NOMO-1 treated with DMSO at 0.1 percent for 48 hours (cell line): ENCODE measurements at regions not wholly inside any gene's neighbourhood (a gene's known extent, or its start where the extent isn't known, plus 50 kb on each side); places are given as distances from the start of the nearest gene placed in this dataset.
"Not testable (repeated sequence)": the region's sequence is repeated elsewhere in the genome, so short reads cannot be mapped to it uniquely, and the experiment has no call there.

Source experiments
- DNase-seq: peaks from one replicate; lab custom pipeline; 2025; ENCODE audit not compliant: unreplicated experiment; lab: John Stamatoyannopoulos, UW

DNA sequence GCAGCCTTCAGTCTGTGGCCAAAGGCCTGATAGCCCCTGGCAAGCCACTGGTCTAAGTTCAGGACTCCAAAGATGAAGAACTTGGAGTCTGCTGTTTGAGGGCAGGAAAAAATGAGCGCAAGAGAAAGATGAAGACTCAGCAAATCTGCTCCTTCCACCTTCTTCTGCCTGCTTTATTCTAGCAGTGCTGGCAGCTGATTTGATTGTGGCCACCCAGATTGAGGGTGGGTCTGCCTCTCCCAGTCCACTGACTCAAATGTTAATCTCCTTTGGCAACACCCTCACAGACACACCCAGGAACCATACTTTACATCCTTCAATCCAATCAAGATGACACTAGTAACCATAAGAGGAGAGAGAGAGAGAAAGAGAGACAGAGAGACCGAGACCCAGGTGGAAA lies 127.6 kb downstream of the UTP18 start:
- no peak for DNase-seq

DNA sequence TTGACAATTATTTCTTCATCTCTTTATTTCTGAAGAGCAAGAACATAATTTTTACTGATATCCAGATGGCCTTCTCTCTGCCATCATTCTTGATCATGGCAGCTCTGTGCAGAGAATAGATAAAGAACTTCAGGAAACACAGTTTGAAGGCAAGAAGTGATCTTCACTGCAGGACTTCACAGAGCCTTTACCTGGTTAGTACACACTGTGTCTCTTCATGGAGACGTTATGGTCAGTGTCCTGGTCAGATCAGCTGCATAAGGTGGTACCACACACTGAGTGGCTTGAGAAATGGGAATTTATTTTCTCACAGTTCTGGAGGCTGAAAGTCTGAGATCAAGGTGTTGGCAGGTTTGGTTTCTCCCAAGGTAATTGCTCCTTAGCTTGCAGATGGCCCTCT lies 129.5 kb downstream of the UTP18 start:
- DNase-seq = no peak

DNA sequence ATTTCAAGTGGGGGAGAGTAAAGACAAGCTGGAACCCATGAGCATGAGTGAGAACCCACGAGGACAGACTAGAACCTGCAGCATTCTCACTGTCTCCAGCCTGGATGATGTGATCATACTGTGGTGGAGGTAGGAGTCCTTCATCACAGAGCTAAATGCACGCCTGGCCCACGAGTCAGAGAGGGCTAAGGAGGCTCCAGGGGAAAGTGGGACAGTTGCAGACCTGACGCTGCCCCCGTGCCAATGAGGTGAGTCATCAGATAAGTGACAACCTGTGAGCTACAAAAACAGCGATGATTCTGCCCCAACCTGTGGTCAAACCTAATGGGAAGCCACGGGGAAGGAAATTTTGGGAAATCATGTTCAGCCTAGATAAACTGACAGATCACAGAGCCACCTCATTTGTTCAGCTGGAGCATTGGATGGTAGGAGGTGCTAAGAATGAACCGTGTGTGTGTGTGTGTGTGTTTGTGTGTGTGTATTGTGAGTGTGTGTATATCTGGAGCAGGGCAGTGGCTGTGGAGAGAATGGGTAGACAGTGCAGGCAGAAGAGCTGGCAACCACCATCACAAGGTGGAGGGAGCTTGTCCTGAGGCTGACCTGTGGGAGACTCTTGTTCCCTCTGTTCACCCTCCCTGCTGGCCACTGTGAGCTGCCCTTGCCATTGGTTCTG lies 131.8 kb downstream of the UTP18 start:
- DNase-seq = no peak

DNA sequence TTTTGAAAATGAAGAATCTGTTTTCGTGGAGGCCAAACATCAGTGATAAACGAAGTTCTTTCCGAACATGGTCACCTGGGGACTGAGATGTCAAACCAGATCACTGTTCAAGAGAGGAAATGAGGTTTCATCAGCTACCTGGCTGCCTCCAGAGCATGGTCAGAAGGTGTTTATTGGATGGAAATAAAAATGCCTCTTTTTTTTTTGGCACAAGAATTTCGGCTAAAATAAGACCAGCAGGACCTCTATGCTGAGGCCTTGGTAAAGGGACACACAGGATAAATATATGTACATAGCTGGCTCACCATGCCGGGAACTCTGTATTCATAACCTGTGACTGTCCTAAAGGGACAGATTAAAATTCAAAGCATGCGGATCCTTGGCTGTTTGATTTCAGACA lies 135.3 kb downstream of the UTP18 start:
- no peak for DNase-seq

DNA sequence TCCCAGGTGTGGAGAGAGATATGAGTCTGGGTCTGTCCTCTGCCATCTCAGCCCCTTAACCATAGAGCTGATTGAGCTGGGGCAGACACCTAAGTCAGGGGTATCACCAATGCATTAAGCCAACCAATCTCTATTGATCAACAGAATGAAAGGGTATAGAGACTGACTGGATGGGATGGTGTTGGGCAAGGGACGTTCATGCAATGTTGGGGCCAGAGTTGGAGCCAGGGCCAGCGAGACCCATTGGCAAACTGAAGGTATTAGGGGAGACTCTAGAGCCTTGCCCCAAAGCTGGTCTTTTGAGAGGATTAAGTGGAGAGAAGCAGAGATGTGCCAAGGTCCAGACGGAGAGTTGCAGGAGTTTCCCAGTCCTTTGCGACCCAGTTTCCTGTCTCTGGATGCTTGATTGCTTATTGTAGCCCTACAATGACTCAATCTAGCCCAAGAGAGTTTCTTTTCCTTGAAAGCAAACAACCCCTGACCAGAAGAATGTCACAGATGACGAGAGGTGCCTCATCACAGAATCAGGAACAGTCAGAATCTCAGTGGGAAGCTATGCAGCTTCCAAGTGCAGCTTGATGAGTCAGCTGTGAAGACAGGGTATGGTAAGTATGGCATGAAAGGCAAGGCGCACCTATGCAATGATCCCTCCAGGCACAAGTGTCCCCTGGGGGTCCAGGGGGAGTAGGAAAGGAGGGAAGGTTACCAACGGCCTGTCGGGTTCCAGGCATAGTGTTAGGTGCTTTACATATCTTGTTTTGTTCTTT lies 137.2 kb downstream of the UTP18 start:
- no peak for DNase-seq

DNA sequence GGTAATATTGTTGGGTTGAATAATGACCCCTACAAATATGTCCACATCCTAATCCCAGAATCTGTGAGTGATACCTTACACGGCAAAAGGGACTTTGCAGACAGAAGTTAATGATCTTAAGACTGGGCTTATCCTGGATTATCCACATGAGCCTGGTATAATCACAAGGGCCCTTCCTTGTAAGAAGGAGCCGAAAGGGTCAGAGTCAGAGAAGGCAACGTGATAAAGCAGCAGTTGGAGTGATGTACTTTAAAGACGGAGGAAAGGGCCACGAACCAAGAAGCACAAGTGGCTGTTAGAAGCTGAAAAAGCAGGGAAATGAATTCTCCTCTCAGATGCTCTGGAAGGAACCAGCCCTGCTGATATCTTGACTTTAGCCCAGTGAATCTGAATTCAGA lies 137.8 kb downstream of the UTP18 start:
- no peak for DNase-seq

DNA sequence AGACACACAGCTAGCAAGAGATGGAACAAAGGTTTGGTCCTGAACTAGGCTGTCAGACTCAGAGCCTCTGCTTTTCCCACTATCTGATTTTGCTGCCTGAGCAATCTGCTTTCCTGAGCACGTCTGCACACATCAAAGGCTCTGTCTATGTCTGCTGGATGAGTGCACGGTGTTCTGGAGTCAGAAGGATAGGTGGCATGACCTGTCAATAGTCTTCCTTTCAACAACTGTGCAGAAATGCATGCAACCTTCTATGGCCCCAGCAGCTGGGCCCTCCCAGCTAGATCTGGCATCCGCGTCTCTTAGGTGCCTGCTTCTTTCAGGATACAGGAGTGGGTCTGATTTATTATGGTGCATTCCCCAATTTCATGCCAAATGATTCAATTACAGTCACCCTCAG lies 138.3 kb downstream of the UTP18 start:
- DNase-seq = no peak

DNA sequence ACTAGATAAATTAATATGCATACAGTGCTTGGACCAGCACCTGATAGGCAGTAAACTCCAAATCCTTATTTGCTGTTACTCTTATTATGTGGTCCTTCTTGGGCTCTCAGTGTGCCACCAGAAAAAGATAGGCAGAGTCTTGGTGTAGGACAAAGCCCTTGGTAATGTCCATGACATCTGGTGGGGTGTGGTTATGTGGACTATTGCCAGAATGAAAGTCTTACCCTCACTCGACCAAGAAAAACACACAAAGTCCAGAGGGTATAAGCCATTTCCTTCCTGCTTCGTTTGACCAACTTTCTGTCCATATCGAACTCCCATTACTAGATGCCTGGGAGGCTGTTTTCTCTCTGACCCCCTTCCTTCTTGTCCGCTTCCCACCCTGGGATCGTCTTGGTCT lies 140.9 kb downstream of the UTP18 start:
- DNase-seq = no peak

DNA sequence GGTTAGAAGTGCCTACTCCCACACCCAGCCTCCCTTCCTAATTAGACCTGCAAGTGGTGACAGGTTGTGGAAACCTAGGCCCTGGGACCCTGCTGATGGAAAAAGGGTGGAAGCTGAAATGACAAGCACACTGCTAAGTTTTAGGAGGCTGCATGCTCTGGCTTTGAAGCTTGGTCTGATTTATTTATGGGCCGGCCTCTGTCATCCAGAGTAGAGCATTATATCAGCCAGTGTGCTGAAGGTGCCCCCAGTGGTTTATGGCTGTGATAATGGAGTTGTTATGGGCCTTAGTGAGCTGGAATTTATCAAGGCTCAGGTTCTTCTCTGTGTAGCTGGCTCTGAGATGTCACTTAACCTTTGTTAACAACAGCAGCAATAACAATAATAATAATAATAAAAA lies 142.6 kb downstream of the UTP18 start:
- DNase-seq = no peak

DNA sequence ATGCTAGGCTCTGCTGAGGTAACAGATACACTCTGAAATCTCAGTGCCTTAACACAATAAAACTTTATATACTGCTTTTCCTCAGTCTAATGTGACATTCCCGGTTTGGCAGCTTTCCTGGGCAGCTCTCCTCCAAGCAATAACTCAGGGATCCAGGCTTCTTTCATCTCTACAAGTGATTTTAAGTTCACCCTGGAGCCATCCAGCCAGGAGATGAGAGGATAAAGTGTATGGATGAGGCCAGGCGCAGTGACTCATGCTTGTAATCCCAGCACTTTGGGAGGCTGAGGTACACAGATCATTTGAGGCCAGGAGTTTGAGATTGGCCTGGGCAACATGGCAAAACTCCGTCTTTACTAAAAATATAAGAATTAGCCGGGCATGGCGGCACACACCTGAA lies 147.2 kb downstream of the UTP18 start:
- no peak for DNase-seq

DNA sequence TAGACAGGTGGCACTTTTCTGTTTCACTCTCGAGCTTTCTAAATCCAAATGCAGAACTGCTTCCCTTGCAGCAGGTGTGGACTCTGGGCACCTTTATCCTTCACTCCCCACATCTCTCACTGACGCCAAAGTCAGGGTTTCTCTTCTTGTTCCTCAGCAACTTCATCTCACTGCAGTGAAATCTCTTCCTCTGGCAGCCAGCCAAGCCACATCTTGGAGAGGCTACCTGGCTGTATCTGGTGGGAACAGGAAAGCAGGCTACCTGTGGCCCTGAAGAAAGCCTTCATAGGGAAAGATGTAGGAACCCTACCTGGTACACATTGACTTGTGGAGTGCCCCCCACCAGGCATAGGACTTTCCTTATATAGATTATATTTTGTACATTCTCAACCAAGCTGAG lies 159.1 kb downstream of the UTP18 start:
- no peak for DNase-seq

DNA sequence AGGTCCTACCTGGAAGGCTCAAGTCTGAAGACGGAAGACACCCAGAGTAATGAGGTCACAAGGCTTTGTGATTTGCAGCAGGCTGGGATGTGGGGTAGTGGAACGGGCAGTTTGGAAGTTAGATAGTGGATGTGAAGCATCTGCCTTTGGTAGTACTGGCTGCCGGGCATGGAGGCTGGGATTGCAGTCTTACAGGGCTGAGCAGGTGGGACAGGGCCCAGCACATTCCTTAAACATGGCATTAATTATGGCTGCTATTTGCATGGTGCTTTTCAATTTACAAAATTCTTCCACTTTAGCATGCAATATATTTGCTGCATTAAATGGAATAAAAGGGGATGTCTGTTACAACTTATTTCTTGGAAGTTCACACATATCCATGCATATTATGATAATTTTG lies 161.2 kb downstream of the UTP18 start:
- DNase-seq = no peak

DNA sequence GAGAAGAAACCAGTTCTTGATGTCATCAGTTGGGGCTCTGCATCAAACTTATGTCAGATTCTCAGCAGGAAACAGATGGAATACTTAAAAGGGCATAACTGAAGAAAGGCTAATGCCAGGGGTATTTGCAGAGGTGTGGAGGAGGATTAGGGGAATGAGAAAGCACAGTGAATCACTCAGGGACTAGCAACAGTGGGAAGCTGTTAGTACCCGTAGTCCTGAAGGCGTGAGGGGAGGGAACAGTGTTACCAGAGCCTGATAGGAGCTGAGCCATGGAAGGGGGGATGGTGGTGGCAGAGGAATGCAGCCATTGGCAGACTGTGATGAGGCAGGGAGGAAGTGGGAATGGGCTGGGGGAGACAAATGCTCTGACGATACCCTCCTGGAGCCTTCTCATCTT lies 162.3 kb downstream of the UTP18 start:
- no peak for DNase-seq

DNA sequence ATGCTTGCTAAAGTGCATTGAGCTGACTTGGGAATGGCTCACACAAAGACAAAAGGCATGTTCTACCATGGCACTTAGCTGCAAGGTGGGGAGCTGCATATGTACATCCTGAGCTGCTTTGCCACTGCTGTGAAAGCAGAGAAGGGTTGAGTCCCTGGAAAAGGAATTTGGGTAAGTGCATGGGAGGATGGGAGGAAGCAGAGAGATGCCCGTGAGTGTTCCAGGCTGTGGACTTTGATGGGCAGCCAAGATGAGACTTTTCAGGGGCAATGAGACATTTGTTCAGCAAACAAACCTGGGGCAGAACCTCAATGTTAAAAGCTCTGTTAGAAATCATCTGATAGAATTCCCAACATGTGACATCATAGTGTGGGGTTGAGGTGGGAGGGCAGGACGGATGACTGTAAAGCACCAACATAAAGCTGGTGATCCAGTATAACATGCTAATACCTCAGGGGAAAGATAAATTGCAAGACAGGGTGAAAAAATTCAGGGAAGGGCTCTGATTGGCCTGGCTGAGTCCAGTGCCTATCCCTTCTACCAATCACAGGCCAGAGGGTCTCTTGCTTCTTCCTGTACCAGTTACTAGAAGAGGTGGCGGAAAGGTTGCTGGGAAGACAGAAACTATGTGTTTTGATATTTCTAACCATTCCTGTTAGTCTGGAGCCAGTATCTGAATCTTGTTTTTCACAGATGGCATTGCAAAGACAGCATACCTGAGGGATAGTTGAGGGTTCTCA lies 163.2 kb downstream of the UTP18 start:
- no peak for DNase-seq

DNA sequence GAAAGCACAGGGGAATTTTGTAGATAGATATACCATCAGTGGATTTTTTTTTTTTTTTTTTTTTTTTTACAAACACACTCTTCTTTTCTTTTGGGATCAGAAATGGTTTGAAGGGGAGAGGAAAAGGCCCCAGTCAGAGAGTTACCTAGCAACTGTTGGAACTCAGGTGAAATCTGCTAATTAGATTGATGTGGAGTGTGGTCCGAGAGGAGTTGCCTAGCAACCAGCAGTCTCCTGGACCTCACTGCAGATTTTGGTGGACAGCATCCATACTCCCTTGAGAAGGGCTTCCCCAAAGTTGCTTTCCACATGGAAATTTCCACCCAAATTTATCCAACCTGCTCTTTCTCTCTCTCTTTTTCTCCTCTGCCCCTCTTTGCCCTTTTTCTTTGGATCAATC lies 165.4 kb downstream of the UTP18 start:
- no peak for DNase-seq

DNA sequence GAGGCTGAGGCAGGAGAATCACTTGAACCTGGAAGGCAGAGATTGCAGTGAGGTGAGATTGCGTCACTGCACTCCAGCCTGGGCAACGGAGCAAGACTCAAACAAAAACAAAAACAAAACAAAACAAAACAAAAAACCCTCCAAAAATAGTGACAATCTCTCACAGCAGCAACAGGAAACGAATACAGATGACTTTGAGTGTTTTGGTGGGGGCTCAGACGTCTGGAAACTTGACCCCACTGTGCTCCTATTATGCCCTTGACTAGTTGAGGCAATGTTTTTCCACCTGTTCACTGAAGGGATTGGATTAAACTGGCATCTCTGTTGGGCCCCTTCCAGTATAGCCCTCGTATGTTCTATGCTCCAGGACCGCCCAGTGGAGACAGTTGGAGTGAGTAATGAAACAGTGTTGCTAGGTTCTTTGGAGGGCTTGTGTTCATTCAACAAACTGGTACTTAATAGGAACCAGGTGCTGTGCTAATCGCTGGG lies 167.0 kb downstream of the UTP18 start:
- DNase-seq = no peak

DNA sequence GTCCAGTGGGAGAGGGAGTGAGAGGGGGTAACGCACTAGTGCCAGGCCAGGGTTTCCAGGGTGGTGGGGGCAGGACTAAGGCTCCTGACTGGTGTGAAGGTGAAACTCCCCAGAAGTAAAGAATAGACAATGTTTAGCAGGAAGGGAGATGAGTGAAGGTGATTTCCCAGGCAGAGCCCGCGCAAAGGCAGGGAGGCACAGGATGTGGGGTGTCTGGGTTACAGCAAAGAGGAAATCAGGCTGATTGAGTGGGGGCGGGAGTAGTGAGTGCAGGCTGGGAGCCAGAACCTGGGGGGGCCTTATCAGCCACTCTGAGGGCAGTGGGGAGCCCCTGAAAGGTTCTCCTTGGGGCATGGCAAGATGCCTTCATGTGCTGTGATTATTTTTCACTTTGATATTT lies 167.5 kb downstream of the UTP18 start:
- no peak for DNase-seq

DNA sequence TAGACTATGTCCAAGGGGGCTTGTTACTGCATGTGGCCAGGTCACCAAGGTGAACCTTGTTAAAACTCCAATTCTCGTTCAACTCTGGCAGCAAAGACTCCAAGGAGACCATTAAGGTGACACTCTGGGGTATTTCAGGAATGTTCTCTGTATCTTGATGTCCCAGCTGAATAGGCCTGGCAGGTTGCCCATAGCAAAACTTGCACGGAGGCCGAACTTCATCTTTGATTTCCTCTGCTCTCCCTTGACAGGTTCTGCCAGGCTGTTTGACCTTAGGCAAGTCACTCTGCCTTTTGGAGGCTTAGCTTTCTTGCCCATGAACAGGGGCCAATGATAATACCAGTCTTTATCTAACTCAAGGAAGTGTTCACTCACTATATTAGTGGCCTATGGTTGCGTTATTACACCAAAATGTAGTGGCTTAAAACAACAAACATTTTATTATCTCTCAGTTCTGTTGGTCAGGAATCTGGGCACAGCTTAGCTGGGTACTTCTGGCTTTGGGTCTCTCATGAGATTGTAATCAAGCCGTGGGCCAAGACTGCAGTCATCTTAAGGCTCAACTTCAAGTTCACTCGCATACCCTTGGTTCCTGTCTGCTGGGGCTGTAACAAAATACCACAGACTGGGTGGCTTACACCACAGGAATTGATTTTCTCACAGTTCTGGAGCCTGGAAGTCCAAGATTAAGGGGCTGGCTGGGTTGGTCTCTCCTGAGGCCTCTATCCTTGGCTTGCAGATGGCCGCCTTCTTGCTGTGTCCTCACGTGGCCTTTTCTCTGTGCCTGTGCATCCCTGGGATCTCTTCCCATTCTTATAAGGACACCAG lies 168.5 kb downstream of the UTP18 start:
- no peak for DNase-seq

DNA sequence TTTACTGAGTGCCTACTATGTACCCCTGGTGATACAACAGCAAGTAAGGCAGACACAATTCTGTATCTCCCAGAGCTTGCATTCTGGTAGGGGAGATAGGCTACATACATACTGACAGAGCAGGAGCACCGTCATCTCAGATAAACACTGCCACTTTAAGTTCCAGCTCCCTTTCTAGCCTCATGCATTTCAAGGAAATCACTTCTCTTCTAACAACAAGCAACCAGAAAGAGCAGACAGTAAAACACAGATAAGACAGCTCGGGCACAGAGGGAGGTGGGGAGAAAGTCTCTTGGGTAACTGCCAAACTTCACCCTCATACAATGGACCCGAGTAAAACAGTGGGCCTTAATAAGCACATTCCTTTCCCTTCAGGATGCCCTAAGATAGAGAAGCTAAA lies 169.6 kb downstream of the UTP18 start:
- not testable (repeated sequence) for DNase-seq

DNA sequence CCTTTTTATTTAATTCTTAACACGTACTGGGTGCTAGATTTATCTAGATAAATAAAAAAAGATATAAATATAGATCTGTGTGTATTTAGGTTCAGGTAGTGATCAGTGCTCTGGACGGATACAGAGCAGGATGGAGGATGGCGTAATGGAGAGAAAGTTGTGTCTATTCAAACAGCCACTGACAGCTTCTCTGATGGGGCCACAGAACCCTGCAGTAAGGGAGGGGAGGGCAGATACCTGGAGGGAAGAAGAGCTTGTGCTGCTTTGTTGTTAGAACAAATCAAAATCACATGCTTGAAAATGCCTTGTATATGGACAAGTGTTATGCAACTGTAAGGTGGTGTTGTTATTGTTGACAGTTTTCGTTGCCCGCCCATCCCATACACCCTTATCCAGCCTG lies 170.2 kb downstream of the UTP18 start:
- DNase-seq = no peak
